GM23338 (cell line): ENCODE measurements at regions not wholly inside any gene's neighbourhood (a gene's known extent, or its start where the extent isn't known, plus 50 kb on each side); places are given as distances from the start of the nearest gene placed in this dataset.

Source experiments
- CTCF ChIP-seq, 2 experiments: fragments of 200-600 bp in 1 of 2; sonication (generic) in 1 of 2; conservative IDR thresholded peaks; 2 replicates each; pipeline versions ENCODE4 v1.5.1 to v1.6.1; 2016 to 2017; ENCODE audit warnings: antibody characterized with exemption in 2 of 2, low read depth in 2 of 2, mild to moderate bottlenecking in 2 of 2, moderate library complexity in 1 of 2
- EZH2phosphoT487 ChIP-seq: fragments of 200-600 bp; sonication (generic); IDR thresholded peaks from one replicate; pipeline ENCODE4 v1.8.1; 2018; ENCODE audit warnings: antibody characterized with exemption; ENCODE audit not compliant: unreplicated experiment
- POLR2AphosphoS5 ChIP-seq: IDR thresholded peaks from 2 replicates; pipeline ENCODE4 v1.6.1; 2016; ENCODE audit warnings: antibody characterized with exemption, low read depth
- TF ChIP-seq, protein P1 (sequence below): fragments of 250-450 bp; sonication (Bioruptor Pico); IDR thresholded peaks from 2 replicates; pipeline ENCODE4 v1.5.0; 2020; ENCODE audit warnings: mild to moderate bottlenecking, moderate library complexity

GRCh38 chr4:34766935-34767334, 1477.4 kb downstream of the ARAP2 start:
- TF ChIP-seq EZH2phosphoT487 (no peak), CTCF (conservative IDR thresholded peaks at IDR 0.05; ENCODE audit: low read depth in 2 of 2) (no peak; a peak in 1 of 4 replicates), POLR2AphosphoS5 (no peak)
- TF ChIP-seq, protein P1, sequence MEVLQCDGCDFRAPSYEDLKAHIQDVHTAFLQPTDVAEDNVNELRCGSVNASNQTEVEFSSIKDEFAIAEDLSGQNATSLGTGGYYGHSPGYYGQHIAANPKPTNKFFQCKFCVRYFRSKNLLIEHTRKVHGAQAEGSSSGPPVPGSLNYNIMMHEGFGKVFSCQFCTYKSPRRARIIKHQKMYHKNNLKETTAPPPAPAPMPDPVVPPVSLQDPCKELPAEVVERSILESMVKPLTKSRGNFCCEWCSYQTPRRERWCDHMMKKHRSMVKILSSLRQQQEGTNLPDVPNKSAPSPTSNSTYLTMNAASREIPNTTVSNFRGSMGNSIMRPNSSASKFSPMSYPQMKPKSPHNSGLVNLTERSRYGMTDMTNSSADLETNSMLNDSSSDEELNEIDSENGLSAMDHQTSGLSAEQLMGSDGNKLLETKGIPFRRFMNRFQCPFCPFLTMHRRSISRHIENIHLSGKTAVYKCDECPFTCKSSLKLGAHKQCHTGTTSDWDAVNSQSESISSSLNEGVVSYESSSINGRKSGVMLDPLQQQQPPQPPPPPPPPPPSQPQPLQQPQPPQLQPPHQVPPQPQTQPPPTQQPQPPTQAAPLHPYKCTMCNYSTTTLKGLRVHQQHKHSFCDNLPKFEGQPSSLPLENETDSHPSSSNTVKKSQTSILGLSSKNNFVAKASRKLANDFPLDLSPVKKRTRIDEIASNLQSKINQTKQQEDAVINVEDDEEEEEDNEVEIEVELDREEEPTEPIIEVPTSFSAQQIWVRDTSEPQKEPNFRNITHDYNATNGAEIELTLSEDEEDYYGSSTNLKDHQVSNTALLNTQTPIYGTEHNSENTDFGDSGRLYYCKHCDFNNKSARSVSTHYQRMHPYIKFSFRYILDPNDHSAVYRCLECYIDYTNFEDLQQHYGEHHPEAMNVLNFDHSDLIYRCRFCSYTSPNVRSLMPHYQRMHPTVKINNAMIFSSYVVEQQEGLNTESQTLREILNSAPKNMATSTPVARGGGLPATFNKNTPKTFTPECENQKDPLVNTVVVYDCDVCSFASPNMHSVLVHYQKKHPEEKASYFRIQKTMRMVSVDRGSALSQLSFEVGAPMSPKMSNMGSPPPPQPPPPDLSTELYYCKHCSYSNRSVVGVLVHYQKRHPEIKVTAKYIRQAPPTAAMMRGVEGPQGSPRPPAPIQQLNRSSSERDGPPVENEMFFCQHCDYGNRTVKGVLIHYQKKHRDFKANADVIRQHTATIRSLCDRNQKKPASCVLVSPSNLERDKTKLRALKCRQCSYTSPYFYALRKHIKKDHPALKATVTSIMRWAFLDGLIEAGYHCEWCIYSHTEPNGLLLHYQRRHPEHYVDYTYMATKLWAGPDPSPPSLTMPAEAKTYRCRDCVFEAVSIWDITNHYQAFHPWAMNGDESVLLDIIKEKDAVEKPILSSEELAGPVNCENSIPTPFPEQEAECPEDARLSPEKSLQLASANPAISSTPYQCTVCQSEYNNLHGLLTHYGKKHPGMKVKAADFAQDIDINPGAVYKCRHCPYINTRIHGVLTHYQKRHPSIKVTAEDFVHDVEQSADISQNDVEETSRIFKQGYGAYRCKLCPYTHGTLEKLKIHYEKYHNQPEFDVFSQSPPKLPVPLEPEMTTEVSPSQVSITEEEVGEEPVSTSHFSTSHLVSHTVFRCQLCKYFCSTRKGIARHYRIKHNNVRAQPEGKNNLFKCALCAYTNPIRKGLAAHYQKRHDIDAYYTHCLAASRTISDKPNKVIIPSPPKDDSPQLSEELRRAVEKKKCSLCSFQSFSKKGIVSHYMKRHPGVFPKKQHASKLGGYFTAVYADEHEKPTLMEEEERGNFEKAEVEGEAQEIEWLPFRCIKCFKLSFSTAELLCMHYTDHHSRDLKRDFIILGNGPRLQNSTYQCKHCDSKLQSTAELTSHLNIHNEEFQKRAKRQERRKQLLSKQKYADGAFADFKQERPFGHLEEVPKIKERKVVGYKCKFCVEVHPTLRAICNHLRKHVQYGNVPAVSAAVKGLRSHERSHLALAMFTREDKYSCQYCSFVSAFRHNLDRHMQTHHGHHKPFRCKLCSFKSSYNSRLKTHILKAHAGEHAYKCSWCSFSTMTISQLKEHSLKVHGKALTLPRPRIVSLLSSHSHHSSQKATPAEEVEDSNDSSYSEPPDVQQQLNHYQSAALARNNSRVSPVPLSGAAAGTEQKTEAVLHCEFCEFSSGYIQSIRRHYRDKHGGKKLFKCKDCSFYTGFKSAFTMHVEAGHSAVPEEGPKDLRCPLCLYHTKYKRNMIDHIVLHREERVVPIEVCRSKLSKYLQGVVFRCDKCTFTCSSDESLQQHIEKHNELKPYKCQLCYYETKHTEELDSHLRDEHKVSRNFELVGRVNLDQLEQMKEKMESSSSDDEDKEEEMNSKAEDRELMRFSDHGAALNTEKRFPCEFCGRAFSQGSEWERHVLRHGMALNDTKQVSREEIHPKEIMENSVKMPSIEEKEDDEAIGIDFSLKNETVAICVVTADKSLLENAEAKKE (CRISPR knock-in tag): no peak
